ENCODE measurements at regions not wholly inside any gene's neighbourhood (a gene's known extent, or its start where the extent isn't known, plus 50 kb on each side); places are given as distances from the start of the nearest gene placed in this dataset.
"Not testable (repeated sequence)": the region's sequence is repeated elsewhere in the genome, so short reads cannot be mapped to it uniquely, and the experiment has no call there.

- not testable (repeated sequence) for DNase-seq (ENCODE audit: low spot score)
Measured at GRCh38 chr4:57338861-57339260, 228.7 kb upstream of the IGFBP7 start.

- DNase-seq (ENCODE audit: low spot score) = no peak
Measured at GRCh38 chr4:57333684-57334083, 223.5 kb upstream of the IGFBP7 start.

- DNase-seq (ENCODE audit: low spot score) = no peak
Measured at GRCh38 chr4:57331959-57332358, 221.8 kb upstream of the IGFBP7 start.

- DNase-seq (ENCODE audit: low spot score) = no peak
Measured at GRCh38 chr4:57329279-57329678, 219.1 kb upstream of the IGFBP7 start.

GRCh38 chr4:57324673-57325307 lies 214.6 kb upstream of the IGFBP7 start:
- DNase-seq (ENCODE audit: low spot score) = no peak

GRCh38 chr4:57320849-57321248 lies 210.7 kb upstream of the IGFBP7 start:
- no peak for DNase-seq (ENCODE audit: low spot score)

- DNase-seq (ENCODE audit: low spot score) = no peak
Measured at GRCh38 chr4:57320217-57320616, 210.0 kb upstream of the IGFBP7 start.

- DNase-seq (ENCODE audit: low spot score) = no peak
Measured at GRCh38 chr4:57318703-57319102, 208.5 kb upstream of the IGFBP7 start.

GRCh38 chr4:57314636-57315035 lies 204.5 kb upstream of the IGFBP7 start:
- no peak for DNase-seq (ENCODE audit: low spot score)

- DNase-seq (ENCODE audit: low spot score) = no peak
Measured at GRCh38 chr4:57312296-57312695, 202.1 kb upstream of the IGFBP7 start.

GRCh38 chr4:57309658-57310057 lies 199.5 kb upstream of the IGFBP7 start:
- DNase-seq (ENCODE audit: low spot score) = no peak

- DNase-seq (ENCODE audit: low spot score) = no peak
Measured at GRCh38 chr4:57308301-57308700, 198.1 kb upstream of the IGFBP7 start.

- no peak for DNase-seq (ENCODE audit: low spot score)
Measured at GRCh38 chr4:57305836-57306235, 195.7 kb upstream of the IGFBP7 start.

- DNase-seq (ENCODE audit: low spot score) = peak; percentile 20
Measured at GRCh38 chr4:57303012-57303751, 193.0 kb upstream of the IGFBP7 start.

- not testable (repeated sequence) for DNase-seq (ENCODE audit: low spot score)
Measured at GRCh38 chr4:57300300-57300699, 190.1 kb upstream of the IGFBP7 start.

GRCh38 chr4:57291911-57292310 lies 181.7 kb upstream of the IGFBP7 start:
- DNase-seq (ENCODE audit: low spot score) = peak; percentile 7

- no peak for DNase-seq (ENCODE audit: low spot score)
Measured at GRCh38 chr4:57287687-57288604, 177.8 kb upstream of the IGFBP7 start.

GRCh38 chr4:57282933-57283310 lies 172.7 kb upstream of the IGFBP7 start:
- DNase-seq (ENCODE audit: low spot score) = no peak

GRCh38 chr4:57280481-57280880 lies 170.3 kb upstream of the IGFBP7 start:
- no peak for DNase-seq (ENCODE audit: low spot score)

GRCh38 chr4:57278780-57279179 lies 168.6 kb upstream of the IGFBP7 start:
- DNase-seq (ENCODE audit: low spot score) = no peak

- DNase-seq (ENCODE audit: low spot score) = no peak
Measured at GRCh38 chr4:57274082-57274481, 163.9 kb upstream of the IGFBP7 start.

GRCh38 chr4:57270346-57270745 lies 160.2 kb upstream of the IGFBP7 start:
- DNase-seq (ENCODE audit: low spot score) = no peak
